Kidney capillary endothelial cell (primary cell): ENCODE measurements at regions not wholly inside any gene's neighbourhood (a gene's known extent, or its start where the extent isn't known, plus 50 kb on each side); places are given as distances from the start of the nearest gene placed in this dataset.

ENCODE experiments used
- DNase-seq: peaks from one replicate; pipeline ENCODE4 v3.0.0-alpha.2; 2018; ENCODE audit warnings: low spot score

- no peak for DNase-seq
These were observed 523.2 kb upstream of the B3GALT2 start for GRCh38 chr1:193709607-193710006.

DNA sequence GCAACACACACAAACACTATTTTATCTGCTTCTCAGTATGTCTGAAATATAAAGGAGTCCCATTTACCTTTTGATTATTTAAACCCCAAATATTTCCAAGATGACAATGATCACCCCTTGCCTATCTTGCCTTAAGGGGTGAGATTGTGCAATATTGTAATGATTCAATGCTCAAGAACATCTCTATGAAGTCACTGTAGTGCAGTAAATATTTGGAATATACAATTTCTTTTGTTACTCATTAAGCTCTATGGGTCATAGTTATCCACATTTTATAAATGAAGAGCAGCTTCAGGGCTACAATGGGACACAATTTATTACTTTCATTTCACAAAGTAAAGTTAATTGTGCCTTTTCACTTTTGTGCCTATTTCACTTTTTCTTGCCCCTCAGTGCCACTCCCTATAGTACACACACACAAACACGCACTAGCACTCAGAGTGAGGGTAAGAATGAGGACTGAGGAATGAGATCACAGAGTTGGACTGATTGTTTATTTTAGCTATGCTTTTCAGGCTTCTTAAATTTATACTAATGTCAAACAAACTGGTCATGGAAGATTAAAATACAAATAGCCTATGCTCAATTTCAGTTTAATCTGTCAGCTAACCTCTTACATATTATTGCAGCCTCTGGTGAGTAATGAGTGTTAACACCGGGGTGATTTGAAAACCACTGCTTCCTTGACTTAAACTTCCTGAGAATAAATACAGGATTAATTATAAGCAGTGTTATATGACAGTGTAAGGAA is 521.0 kb upstream of the B3GALT2 start:
- no peak for DNase-seq

DNA sequence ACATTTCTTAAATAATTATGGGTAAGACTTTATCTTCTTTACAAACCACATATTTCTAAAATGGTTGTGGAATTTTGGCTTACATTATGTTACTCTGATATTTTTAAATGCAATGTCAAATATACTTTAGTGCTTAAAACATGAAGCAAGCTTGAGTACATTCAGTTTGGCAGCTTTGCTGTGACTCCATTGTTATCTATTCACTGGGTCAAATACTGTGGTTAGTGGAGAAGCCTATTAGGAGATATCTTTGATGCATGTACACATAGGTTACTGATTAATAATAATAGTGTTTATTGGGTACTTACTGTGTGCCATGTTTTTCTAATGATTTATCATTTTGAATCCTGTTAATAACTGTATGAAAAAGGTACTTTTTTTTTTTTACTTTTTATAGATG is 520.4 kb upstream of the B3GALT2 start:
- no peak for DNase-seq

GRCh38 chr1:193705554-193705981 is 519.2 kb upstream of the B3GALT2 start:
- DNase-seq: no peak

- DNase-seq: no peak
These were observed 517.2 kb upstream of the B3GALT2 start for GRCh38 chr1:193703655-193704054.

DNA sequence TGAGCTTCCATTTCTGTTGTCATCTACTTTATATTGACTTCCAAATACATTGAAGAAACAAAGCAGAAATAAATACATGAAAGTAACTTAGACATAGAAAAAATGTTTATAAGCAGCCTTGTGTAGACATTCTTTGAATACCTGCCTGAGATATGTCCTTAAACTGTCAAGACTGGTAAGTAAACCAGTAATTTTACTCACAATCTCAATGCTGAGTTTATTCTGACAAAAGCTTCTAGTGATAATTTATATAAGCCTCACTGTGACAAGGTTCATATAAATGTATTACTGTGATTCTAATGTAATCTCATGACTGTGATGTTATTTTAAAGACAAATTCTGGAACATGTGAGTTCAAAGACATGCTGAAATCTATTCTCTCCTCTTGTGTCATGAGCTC is 516.7 kb upstream of the B3GALT2 start:
- no peak for DNase-seq

DNA sequence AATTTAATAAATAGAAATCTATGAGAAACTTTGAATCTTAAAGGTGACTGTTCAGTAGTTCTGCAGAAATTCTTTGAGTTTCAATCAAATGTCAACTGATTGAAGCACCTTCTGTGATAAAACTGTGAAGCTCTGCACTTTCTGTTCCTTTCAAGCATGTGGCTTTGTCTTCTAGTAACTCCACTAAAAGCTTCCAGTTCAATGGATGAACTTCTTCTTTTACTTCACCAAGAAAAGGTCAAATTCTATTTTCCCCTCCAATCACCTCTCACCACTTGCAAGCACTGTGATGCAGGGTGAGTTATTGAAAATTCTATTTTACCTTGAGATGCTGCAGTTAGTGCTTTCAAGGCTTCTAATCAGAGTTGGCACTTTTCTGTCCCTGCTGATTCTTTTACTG is 515.3 kb upstream of the B3GALT2 start:
- DNase-seq: no peak

DNA sequence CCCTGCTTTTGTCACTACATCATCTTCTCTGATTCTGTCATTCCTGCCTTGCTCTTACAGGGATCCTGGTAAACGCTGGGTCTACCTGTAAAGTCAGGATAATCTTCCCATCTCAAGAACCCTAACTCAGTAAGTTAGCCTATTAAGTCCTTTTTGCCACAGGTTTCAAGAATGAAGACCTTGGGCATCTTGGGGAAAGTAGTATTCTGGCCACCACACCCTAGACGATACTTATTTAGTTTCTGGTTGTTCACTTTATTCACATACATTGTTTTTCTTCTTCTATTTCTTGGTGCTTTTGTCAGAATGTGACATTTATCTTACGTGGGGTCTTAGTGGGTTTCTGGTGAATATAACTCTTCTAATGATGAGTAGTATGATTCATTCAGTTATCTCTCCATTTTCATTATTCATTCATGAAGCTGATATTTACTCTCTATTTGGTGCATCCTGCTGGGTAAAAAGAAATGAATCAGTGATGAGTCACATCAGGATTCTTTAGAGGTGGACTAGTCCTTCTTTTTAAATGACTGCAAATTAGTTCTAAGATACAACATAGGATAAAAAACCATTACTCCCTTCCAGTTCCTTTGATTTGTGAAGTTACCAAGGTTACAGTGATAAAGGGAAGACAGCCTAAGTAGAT is 514.4 kb upstream of the B3GALT2 start:
- peak; percentile 40 for DNase-seq

DNA sequence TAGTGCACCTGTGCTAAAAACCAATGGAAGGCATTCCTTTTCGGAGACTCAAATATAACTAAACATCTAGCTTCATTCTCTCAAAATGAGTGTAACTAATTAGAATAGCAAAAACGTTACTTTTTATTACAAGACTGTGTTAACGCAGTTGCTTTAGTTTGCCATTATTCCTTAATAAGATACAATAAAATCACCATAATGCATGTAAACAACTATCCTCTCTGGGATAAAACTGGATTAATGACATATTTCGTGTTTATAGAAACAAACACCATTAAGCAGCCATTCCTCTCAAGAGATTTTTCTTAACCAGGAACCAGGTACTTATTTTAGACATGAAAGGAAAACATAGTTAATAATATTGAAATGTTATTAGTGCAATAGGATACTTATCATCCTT is 512.8 kb upstream of the B3GALT2 start:
- no peak for DNase-seq

DNA sequence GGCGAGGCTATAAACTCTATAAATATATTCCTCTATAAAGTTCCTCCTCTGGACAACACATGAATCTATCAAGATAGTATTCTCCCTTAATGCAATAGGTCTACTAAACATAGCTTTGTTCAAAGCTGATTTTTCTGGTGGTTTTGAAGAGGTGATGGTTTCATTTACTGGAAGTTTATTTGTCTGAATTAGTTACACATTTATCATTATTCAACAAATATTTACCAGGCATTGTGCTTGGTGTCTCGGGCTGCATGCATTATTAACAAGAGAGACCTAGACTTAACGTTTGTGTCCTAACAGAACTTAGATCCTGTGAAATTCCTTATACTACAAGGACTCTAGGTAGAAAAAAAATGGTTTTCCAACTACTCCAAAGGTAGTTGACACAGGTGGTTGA is 511.4 kb upstream of the B3GALT2 start:
- DNase-seq: no peak

- DNase-seq: peak; percentile 18
These were observed 510.8 kb upstream of the B3GALT2 start for GRCh38 chr1:193697115-193697762.

DNA sequence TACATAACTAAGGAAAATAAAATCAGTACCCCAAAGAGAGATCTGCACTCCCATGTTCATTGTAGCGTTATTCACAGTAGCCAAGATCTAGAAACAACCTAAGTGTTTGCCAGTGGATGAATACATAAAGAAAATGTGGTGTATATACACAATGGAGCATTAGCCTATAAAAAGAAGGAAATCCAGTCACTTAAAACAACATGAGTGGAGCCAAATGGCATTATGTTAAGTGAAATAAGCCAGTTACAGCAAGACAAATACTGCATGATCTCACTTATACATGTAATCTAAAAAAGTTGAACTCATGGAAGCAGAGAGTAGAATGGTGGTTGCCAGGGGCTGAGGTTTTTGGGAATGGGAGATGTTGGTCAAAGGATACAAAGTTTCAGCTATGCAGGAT is 508.3 kb upstream of the B3GALT2 start:
- DNase-seq: no peak

GRCh38 chr1:193685986-193686385 is 499.6 kb upstream of the B3GALT2 start:
- DNase-seq: no peak

DNA sequence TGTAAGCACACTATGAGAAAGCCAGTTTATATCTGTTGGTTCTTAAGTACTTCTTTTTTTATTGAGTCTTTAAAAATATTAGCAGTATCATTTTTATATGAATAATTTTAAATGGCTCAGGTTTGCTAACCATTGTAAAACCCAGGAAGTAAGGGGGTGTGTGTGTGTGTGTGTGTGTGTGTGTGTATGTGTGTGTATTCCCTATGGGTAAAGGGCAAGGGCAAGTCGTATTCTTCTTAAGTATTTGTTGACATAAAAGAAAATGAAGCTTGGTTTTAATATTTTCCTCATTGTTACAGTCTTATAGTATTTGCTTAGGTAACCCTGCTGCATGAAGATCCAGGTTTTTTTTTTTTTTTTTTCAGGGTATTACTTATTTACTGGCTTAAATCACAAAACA is 495.0 kb upstream of the B3GALT2 start:
- no peak for DNase-seq

DNA sequence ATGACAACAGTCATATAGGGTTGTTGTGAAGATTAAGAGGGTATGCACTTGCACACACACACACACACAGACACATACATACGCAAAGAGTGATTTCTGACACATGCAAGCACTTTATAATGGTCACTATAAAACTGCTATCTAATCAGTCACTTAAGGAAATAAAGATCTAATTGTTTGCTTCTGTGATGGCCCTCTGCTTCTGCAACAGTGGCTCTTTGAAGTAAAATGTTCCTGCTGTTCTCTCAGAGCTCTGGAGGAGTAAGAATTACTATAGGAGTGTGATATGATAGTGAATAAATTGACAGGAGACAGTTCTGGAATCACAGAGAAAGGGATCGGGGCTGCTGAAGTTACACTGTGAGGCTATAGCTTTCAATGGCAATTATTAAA is 494.5 kb upstream of the B3GALT2 start:
- DNase-seq: no peak

DNA sequence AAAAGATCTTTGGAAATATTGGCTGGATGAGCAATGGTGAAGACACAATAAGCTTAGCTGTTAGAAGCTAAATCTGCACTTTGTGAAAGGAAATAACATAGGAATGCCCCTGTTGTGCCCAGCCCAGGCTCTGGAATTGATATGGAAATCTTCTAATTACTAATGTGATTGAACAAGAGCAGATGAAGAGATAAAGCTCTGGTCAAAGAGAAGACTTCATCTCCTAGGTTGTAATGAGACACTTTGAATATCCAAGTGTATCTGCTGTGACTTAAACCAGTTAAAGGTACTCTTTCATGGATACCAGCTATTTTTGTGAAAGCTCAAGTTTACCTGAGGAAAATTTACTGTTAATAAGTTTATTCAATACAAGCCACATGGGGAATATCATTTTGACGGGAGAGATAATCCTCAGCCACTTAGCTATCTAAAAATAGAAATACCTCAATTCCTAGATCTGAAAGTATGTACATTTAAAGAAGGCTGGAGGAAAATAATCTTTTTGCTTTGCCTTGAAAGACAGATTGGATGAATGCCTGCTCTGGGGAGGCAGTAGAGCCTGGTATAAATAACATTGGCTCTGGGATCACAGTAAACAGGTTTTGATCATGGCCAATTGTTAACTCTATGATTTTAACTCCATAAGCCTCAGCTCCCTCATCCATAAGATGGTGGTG is 494.0 kb upstream of the B3GALT2 start:
- no peak for DNase-seq

DNA sequence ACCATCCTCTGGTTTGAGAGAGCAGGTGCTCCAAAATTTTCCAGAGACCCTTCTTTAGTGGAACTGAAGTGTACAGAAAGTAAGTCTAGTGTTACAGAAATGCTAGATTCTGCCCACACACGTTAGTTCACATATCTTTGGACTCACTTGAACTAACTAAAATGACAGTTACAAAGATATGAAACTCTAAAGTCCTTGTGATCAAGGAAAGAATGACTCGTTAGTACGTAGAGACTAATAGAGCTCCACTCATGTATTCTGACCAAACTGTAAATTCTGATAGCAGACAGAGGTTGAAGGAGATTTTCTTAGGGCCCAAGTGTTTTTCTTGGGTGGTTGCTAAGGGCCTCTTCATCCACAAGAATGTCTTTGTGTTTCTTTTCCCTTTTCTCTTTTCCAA is 491.5 kb upstream of the B3GALT2 start:
- DNase-seq: no peak

DNA sequence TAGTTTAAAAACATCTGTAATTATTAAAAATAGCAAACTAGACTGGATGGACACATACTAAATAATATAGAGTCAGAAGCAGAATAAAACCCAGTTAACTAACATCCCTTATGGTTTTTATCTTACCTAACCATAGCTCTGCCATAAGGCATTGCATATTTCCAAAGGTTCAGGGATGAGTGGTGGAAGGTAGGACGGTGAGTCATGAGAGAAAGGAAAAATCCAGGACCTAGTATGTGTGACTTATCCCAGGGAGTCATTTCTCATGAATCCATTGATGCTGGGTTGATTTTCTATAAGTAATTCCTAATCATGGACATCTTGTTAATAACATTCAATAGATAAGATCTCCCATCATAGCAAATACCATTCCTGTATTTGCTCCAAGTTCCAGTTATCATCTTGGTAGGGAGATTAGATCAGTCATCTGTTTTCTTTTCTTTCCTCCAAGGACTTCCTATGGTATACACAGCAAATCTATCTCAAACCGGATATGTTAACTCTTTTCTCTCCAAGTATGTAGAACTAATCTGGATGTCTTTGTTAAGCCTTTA is 490.7 kb upstream of the B3GALT2 start:
- DNase-seq: no peak

DNA sequence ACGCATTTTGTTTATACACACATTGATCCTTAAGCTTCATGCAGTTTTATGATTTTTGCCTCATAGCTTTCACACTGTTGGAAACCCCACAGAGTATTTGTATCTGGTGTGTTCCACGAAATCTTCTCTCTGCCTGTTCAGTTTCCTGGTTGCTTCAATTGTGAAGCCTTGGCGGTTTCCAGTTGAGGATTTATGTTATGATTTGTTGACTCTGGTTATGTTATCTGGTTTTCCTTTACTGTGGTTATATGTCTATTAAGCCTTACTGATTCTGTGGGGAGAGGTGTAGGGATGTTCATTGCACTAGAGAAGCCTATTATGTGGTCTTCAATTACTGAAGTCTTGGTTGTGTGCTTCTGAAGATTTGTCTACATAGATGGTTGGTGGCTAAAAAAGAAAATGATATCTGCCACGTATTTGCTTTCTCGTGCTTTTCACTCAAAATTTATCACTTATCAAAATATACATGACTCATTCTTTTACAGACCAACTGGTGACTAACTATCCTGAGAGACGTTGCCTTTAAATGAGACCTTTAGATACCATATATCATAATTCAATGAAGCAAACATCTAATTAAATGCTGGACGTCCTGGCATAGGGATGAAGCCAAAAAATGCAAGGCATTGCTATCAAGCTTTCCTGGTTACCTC is 488.0 kb upstream of the B3GALT2 start:
- no peak for DNase-seq

- DNase-seq: no peak
These were observed 480.2 kb upstream of the B3GALT2 start for GRCh38 chr1:193666485-193667083.

GRCh38 chr1:193663965-193664364 is 477.6 kb upstream of the B3GALT2 start:
- no peak for DNase-seq

GRCh38 chr1:193662030-193662429 is 475.6 kb upstream of the B3GALT2 start:
- no peak for DNase-seq
